Ectodermal cell (in vitro differentiated cells): ENCODE measurements at regions not wholly inside any gene's neighbourhood (a gene's known extent, or its start where the extent isn't known, plus 50 kb on each side); places are given as distances from the start of the nearest gene placed in this dataset.

Experiments used
- H3K27ac ChIP-seq: 2 replicates; pipeline ENCODE4 v1.7.0; 2013; ENCODE audit warnings: mild to moderate bottlenecking, low read depth, low read length; ENCODE audit not compliant: insufficient read depth, poor library complexity, severe bottlenecking
- H3K27me3 ChIP-seq: 2 replicates; pipeline ENCODE4 v1.7.0; 2013; ENCODE audit warnings: mild to moderate bottlenecking, low read length; ENCODE audit not compliant: insufficient read depth, control insufficient read depth, poor library complexity, severe bottlenecking
- H3K36me3 ChIP-seq: one replicate; pipeline ENCODE4 v1.7.0; 2013; ENCODE audit warnings: low read length; ENCODE audit not compliant: control insufficient read depth, insufficient read depth
- H3K4me1 ChIP-seq: one replicate; pipeline ENCODE4 v1.7.0; 2013; ENCODE audit warnings: low read length; ENCODE audit not compliant: control insufficient read depth, insufficient read depth
- H3K4me3 ChIP-seq: 2 replicates; pipeline ENCODE4 v1.7.0; 2013; ENCODE audit warnings: low read depth, low read length, control low read depth; ENCODE audit not compliant: insufficient read depth
- H3K9me3 ChIP-seq: 2 replicates; pipeline ENCODE4 v1.7.0; 2013; ENCODE audit warnings: mild to moderate bottlenecking, low read length, moderate library complexity; ENCODE audit not compliant: control insufficient read depth
- WGBS, 2 experiments: methylation state at CpG; one replicate each; pipeline ENCODE4 v1.1.7; 2013; ENCODE audit warnings: missing lambda C conversion rate in 2 of 2; 5-methylcytosine and 5-hydroxymethylcytosine counted together

DNA sequence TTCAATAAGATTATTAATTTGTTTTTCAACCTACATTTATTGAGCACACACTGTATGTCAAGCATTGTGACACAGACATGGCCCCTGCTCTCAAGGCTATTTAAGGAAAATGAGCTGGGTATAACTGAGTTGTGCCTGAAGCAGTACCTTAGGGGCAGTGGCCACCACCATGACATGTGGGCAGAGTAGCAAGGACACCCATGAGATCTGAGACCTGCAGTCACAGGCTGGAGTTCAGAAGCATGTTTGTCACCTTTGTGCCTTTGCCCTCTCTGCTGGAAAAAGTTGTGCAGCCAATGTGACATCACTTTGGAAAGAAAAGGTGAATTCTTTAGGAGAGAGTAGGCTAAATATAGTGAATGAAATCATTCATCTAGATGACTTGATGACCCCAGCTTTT lies 501.3 kb downstream of the BCOR start:
- H3K27me3 ChIP-seq, result no peaks in the 10 kb centered on the region
- no peak overlapping the region for H3K4me3 ChIP-seq
- H3K36me3 ChIP-seq, result no peaks in the 10 kb centered on the region
- H3K27ac ChIP-seq, result no peak overlapping the region
- no peaks in the 10 kb centered on the region for H3K4me1 ChIP-seq
- no peaks in the 10 kb centered on the region for H3K9me3 ChIP-seq

DNA sequence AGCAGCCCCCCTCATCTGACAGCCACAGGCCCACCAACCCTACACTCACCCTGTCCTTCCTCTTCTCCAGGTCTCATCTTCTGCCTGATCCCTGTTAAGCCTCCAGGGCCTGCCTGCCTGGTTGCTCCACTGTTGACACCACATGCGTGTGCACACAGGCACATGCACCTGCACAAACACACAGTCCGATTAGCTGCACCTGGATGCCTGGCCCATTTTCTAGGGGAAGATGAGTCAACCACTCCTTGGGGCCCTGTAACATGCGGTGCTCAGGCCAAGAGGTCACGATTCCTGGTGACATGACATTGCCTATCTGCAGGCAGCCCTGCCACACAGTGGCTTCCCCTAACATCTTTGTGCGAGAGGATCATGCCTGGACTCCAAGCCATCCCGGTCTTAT lies 498.4 kb downstream of the BCOR start:
- 96% methylated on average over 6 of the region's 6 CpGs for WGBS, 2 experiments
- H3K36me3 ChIP-seq, result no peaks in the 10 kb centered on the region
- H3K4me1 ChIP-seq, result peaks cover 3% of the 10 kb centered on the region
- no peaks in the 10 kb centered on the region for H3K27me3 ChIP-seq
- H3K9me3 ChIP-seq, result no peaks in the 10 kb centered on the region
- no peak overlapping the region for H3K27ac ChIP-seq
- no peak overlapping the region for H3K4me3 ChIP-seq

DNA sequence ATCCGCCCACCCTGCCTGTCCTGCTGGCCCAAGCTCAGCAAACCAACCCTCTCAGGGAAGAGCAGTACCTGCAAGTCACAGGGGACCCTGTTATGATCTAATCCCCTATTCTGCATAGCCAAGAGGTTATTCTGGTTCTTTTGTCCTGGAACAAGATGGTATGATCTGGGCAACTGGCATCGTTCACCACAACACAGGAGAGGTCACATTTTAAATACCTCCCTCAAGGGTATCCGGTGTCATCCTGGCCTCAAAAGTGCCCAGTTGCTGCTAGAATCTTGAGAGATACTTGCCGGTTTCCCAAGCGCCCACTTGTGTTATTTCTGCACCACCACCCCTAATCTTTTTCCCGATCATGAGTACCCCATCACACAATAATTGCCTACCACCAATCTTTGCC lies 497.5 kb downstream of the BCOR start:
- H3K36me3 ChIP-seq, result no peaks in the 10 kb centered on the region
- no peak overlapping the region for H3K4me3 ChIP-seq
- H3K9me3 ChIP-seq, result no peaks in the 10 kb centered on the region
- no peaks in the 10 kb centered on the region for H3K27me3 ChIP-seq
- WGBS, 2 experiments, result 88 to 95% methylated on average over 6 of the region's 6 CpGs
- H3K4me1 ChIP-seq, result peaks cover 11% of the 10 kb centered on the region
- no peak overlapping the region for H3K27ac ChIP-seq

DNA sequence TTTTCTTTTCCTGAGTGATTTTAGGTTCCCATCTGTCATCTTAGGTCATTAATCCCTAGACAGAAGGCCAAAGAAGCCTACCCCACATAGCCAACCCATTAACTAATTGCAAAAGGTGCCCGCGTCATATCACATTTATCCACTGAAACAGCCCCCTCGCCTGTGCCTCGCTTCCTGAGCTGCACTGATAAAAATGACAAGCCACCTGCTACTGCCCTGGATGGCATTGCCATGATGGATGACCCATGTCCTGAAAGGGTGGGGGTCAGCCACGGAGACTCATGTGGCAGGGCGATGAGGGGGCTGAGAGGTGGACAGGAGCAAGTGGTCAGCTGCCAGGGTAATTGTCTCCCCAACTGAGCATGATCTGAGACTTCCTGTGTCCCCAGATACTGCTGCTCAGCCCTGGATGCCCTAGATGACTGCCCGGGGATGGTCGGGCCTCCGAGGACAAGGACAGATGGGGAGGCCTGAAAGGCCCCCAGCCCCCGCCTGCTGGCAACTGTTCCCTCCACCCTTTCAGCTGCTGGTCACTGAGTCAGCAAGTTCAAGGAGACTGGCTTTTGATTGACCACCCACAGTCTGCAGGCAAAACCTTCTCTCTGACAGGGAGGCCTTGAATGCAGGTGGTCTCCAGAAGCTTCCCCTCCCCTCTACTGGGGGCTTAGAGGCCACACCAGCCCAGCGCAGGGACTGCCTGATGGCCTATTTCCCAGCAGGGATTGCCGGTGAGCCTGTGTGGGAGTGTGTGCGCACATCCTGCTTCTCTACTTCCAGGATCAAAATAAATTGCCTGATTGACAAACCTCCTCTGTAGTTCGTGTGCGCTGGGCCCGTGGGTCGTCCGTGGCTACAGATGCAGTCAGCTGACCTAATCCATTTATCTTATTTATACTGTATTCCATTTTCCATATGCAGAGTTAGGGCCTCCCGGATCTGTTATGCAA lies 496.3 kb downstream of the BCOR start:
- no peaks in the 10 kb centered on the region for H3K36me3 ChIP-seq
- WGBS, 2 experiments, result 72 to 74% methylated on average over 14 to 15 of the region's 19 CpGs
- H3K27ac ChIP-seq, result no peak overlapping the region
- no peaks in the 10 kb centered on the region for H3K27me3 ChIP-seq
- H3K9me3 ChIP-seq, result no peaks in the 10 kb centered on the region
- H3K4me1 ChIP-seq, result peaks cover 13% of the 10 kb centered on the region
- H3K4me3 ChIP-seq, result no peak overlapping the region

DNA sequence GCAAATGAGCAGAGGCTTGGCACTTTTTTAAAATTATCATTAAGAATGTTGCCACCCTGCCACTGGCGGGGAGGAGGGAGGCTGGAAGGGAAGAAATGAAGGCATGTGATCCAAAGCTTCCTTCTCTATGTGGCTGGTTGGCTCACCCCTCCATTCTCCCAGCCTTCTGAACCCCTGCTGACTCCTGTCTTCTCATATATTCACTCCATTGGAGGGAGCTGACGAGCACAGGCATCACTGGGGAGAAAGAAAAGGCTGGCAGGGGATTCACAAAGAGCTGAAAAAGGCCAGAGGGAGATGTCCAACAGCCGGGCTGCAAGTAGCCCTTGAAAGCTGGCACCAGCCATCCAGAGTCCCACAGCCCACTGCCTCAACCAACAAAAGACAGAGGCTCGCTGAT lies 495.6 kb downstream of the BCOR start:
- Histone ChIP-seq H3K36me3 (no peaks in the 10 kb centered on the region), H3K9me3 (no peaks in the 10 kb centered on the region), H3K27ac (no peak overlapping the region), H3K4me1 (peaks cover 13% of the 10 kb centered on the region), H3K4me3 (no peak overlapping the region), H3K27me3 (no peaks in the 10 kb centered on the region)
- 44 to 61% methylated on average over 1 to 4 of the region's 4 CpGs for WGBS, 2 experiments

DNA sequence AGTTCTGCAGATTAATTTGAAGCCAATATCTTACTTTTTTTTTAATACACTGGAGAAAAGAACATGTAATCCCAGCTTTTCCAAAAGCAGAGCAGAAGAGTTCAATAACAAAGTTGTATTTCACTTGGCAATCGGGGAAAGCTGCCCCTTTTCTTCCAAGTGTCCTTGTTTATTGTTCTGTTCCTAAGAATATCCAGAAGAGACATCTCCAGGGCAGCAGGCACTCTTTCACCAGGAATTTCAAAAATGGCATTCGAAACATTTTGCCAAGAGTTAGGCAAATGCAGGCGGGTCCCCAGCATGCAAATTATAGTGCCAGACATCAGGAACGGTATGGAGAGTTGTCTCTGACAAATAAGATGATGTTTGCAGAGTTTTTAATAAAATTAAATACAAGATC lies 494.5 kb downstream of the BCOR start:
- WGBS, 2 experiments, result 83 to 96% methylated on average over 4 of the region's 4 CpGs
- no peaks in the 10 kb centered on the region for H3K9me3 ChIP-seq
- H3K4me1 ChIP-seq, result peaks cover 13% of the 10 kb centered on the region
- H3K36me3 ChIP-seq, result no peaks in the 10 kb centered on the region
- no peak overlapping the region for H3K4me3 ChIP-seq
- no peak overlapping the region for H3K27ac ChIP-seq
- H3K27me3 ChIP-seq, result no peaks in the 10 kb centered on the region

DNA sequence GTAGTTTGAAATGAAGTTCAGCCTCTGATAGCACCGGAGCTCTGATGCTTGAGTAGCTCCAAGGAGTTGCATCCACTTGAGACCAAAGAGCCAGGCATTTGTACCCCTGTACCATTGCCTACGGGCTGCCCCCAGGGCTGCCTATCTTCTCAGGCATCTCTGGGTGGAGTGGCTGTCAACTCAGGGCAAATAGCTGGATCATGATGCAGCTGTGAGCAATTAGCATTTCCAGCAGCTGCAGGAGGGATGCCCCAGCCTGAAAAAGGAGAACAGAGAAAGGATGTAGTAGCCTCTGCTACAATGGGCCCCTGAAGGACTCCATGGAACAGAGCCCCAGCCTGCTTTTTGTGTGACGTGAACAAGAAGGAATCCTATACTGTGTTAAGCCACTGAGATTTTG lies 492.6 kb downstream of the BCOR start:
- Histone ChIP-seq H3K9me3 (no peaks in the 10 kb centered on the region), H3K27me3 (no peaks in the 10 kb centered on the region), H3K4me3 (no peak overlapping the region), H3K36me3 (no peaks in the 10 kb centered on the region), H3K27ac (no peak overlapping the region), H3K4me1 (peaks cover 13% of the 10 kb centered on the region)
- WGBS, 2 experiments, result 45 to 54% methylated on average over 3 of the region's 3 CpGs

DNA sequence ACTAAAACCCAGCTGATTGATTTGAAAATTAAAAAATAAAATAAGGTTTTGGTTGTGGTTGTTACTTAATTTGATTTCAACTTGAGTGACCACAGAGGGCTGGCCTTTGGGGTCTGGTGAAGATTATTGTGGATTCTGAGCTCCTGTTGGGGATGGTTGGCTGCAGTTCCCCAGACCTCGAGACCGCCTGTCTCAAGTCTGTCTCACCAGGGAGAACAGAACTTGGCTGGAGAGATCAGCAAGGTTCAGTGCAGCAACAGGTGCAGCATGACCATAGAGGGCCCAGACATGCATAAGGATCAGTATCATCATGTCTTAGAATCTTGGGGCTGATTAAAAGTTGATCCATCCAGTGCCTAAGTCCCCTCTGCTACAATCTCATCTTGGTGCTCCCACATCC lies 491.9 kb downstream of the BCOR start:
- no peak overlapping the region for H3K27ac ChIP-seq
- no peaks in the 10 kb centered on the region for H3K36me3 ChIP-seq
- WGBS, 2 experiments, result 93 to 100% methylated on average over 2 of the region's 2 CpGs
- no peaks in the 10 kb centered on the region for H3K9me3 ChIP-seq
- peaks cover 13% of the 10 kb centered on the region for H3K4me1 ChIP-seq
- no peak overlapping the region for H3K4me3 ChIP-seq
- H3K27me3 ChIP-seq, result no peaks in the 10 kb centered on the region

DNA sequence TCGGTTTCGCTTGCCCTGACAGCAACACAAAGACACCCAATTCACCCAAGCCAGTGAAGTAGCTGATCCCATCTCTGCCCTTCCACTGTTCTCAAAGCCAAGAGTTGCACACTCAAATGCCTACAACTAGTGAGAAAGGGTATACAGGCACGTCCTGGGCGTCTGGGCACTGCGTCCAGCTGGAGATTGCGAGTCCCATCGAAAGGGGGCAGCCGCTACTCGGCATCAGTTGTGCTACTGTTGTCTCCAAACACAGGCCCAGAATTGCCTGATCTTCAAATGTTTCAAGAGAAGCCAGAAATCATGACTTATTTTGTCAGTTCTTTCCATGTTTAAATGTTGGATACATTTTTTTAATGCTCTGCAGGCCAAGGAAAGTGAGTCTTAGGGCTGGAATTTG lies 487.8 kb downstream of the BCOR start:
- no peaks in the 10 kb centered on the region for H3K36me3 ChIP-seq
- WGBS, 2 experiments, result 85 to 89% methylated on average over 9 of the region's 9 CpGs
- no peaks in the 10 kb centered on the region for H3K9me3 ChIP-seq
- peaks cover 6% of the 10 kb centered on the region for H3K27me3 ChIP-seq
- H3K27ac ChIP-seq, result no peak overlapping the region
- no peak overlapping the region for H3K4me3 ChIP-seq
- peaks cover 5% of the 10 kb centered on the region for H3K4me1 ChIP-seq

DNA sequence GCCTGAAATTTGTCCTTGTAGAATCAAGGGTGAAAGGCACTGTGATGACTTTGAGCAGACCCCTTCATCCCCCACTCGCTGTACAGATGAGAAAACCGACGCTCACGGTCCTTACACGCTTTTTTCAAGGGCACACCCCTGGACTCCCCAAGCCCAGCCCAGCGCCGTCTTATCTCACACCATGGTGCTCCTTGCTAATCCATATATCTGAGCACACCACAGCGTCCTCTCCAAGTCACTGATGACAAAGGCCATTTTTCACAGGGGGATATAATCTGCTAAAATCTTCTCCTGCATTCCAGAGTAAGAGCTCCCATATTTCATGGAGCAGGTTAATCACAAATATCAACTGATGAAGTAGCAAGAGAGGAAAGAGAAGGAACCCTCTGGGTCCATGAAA lies 486.3 kb downstream of the BCOR start:
- no peaks in the 10 kb centered on the region for H3K4me1 ChIP-seq
- no peak overlapping the region for H3K4me3 ChIP-seq
- no peaks in the 10 kb centered on the region for H3K36me3 ChIP-seq
- WGBS, 2 experiments, result 80 to 81% methylated on average over 8 of the region's 8 CpGs
- H3K27ac ChIP-seq, result no peak overlapping the region
- no peaks in the 10 kb centered on the region for H3K9me3 ChIP-seq
- peaks cover 6% of the 10 kb centered on the region for H3K27me3 ChIP-seq
